ENCODE measurements at regions not wholly inside any gene's neighbourhood (a gene's known extent, or its start where the extent isn't known, plus 50 kb on each side); places are given as distances from the start of the nearest gene placed in this dataset.

GRCh38 chr13:39269004-39269403 lies 230.7 kb downstream of the NHLRC3 start:
- DNase-seq (ENCODE audit: low read depth) = no peak
- TF ChIP-seq CTCF (conservative IDR thresholded peaks at IDR 0.05; ENCODE audit: control insufficient read depth, insufficient read depth, low read depth, low read length) = no peak
- no peak overlapping the region for H3K4me3 ChIP-seq (ENCODE audit: control insufficient read depth, low read depth, low read length)

- no peak overlapping the region for H3K4me3 ChIP-seq (ENCODE audit: control insufficient read depth, low read depth, low read length)
- DNase-seq (ENCODE audit: low read depth) = peak; percentile 13
- no peak for TF ChIP-seq CTCF (conservative IDR thresholded peaks at IDR 0.05; ENCODE audit: control insufficient read depth, insufficient read depth, low read depth, low read length)
These were observed 231.2 kb downstream of the NHLRC3 start for GRCh38 chr13:39269411-39269810.

GRCh38 chr13:39272994-39273393 lies 234.7 kb downstream of the NHLRC3 start:
- H3K4me3 ChIP-seq (ENCODE audit: control insufficient read depth, low read depth, low read length) = no peak overlapping the region
- no peak for DNase-seq (ENCODE audit: low read depth)
- no peak for TF ChIP-seq CTCF (conservative IDR thresholded peaks at IDR 0.05; ENCODE audit: control insufficient read depth, insufficient read depth, low read depth, low read length)

GRCh38 chr13:39273953-39274738 lies 235.9 kb downstream of the NHLRC3 start:
- no peak for DNase-seq (ENCODE audit: low read depth)
- no peak for TF ChIP-seq CTCF (conservative IDR thresholded peaks at IDR 0.05; ENCODE audit: control insufficient read depth, insufficient read depth, low read depth, low read length)
- H3K4me3 ChIP-seq (ENCODE audit: control insufficient read depth, low read depth, low read length) = no peak overlapping the region

- DNase-seq (ENCODE audit: low read depth) = no peak
- no peak for TF ChIP-seq CTCF (conservative IDR thresholded peaks at IDR 0.05; ENCODE audit: control insufficient read depth, insufficient read depth, low read depth, low read length)
- no peak overlapping the region for H3K4me3 ChIP-seq (ENCODE audit: control insufficient read depth, low read depth, low read length)
These were observed 236.6 kb downstream of the NHLRC3 start for GRCh38 chr13:39274739-39275325.

GRCh38 chr13:39279077-39279476 lies 240.8 kb downstream of the NHLRC3 start:
- DNase-seq (ENCODE audit: low read depth) = no peak
- no peak overlapping the region for H3K4me3 ChIP-seq (ENCODE audit: control insufficient read depth, low read depth, low read length)
- TF ChIP-seq CTCF (conservative IDR thresholded peaks at IDR 0.05; ENCODE audit: control insufficient read depth, insufficient read depth, low read depth, low read length) = no peak
